Renal cortex interstitium (tissue), 11 donors: ENCODE measurements at regions not wholly inside any gene's neighbourhood (a gene's known extent, or its start where the extent isn't known, plus 50 kb on each side); places are given as distances from the start of the nearest gene placed in this dataset.

ENCODE experiments used
- DNase-seq, 11 donors: peaks; one replicate each; pipeline ENCODE4 v3.0.0-alpha.2; 2013; ENCODE audit warnings: low read depth in 9 of 11, low spot score in 4 of 11; ENCODE audit errors: extremely low read depth in 1 of 11

- no peak for DNase-seq
Measured at GRCh38 chr13:111957913-111958450, 109.0 kb upstream of the SOX1 start.

- DNase-seq, result no peak
Measured at GRCh38 chr13:111958612-111959395, 108.1 kb upstream of the SOX1 start.

GRCh38 chr13:111960152-111960772 lies 106.7 kb upstream of the SOX1 start:
- no peak for DNase-seq

GRCh38 chr13:111961236-111961635 lies 105.7 kb upstream of the SOX1 start:
- no peak for DNase-seq

GRCh38 chr13:111961651-111962192 lies 105.2 kb upstream of the SOX1 start:
- no peak for DNase-seq

- no peak for DNase-seq
Measured at GRCh38 chr13:111962431-111962891, 104.5 kb upstream of the SOX1 start.

GRCh38 chr13:111963031-111963430 lies 103.9 kb upstream of the SOX1 start:
- DNase-seq, result no peak

- no peak for DNase-seq
Measured at GRCh38 chr13:111964411-111965035, 102.4 kb upstream of the SOX1 start.

GRCh38 chr13:111965466-111966214 lies 101.3 kb upstream of the SOX1 start:
- no peak for DNase-seq

GRCh38 chr13:111966933-111967332 lies 100.0 kb upstream of the SOX1 start:
- no peak for DNase-seq

GRCh38 chr13:111967572-111968201 lies 99.3 kb upstream of the SOX1 start:
- DNase-seq, result no peak

- DNase-seq, result no peak
Measured at GRCh38 chr13:111968336-111969010, 98.5 kb upstream of the SOX1 start.

- no peak for DNase-seq
Measured at GRCh38 chr13:111969551-111970135, 97.3 kb upstream of the SOX1 start.

GRCh38 chr13:111970494-111971141 lies 96.3 kb upstream of the SOX1 start:
- no peak for DNase-seq

GRCh38 chr13:111971891-111972780 lies 94.8 kb upstream of the SOX1 start:
- no peak for DNase-seq

- no peak for DNase-seq
Measured at GRCh38 chr13:111973186-111973585, 93.8 kb upstream of the SOX1 start.
